ENCODE measurements at regions not wholly inside any gene's neighbourhood (a gene's known extent, or its start where the extent isn't known, plus 50 kb on each side); places are given as distances from the start of the nearest gene placed in this dataset.

GRCh38 chr2:151177756-151178155 lies 83.9 kb downstream of the RBM43 start:
- TF ChIP-seq CTCF (conservative IDR thresholded peaks at IDR 0.05) (no peak), ZFX (IDR thresholded peaks at IDR 0.05) (no peak)
